ENCODE measurements at regions not wholly inside any gene's neighbourhood (a gene's known extent, or its start where the extent isn't known, plus 50 kb on each side); places are given as distances from the start of the nearest gene placed in this dataset.

DNA sequence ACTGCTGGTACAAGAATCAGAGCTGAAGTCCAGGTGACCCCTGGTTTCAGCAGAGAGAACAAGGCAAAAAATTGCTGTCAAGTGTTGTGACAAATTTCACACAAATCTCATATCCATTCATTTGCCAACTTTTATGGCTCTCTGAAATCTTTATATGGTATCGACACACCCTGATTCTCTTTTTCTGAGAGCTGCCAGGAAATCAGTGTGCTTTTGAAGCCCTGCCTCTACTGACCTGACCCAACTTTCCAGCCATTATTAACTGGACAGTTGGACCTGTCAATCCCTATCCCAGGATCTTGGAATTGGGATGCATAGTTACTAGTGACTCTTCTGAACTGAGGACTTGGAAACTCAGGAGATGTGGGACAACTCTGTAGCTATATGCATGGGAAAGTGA is 288.2 kb upstream of the GADL1 start:
- Histone ChIP-seq H3K27me3 (ENCODE audit: insufficient read depth, low read length) (no peaks in the 10 kb centered on the region), H3K79me2 (ENCODE audit: insufficient read depth, low read length) (no peaks in the 10 kb centered on the region), H3K36me3 (ENCODE audit: insufficient read depth, low read length) (no peaks in the 10 kb centered on the region), H3K9me3 (ENCODE audit: low read length) (no peaks in the 10 kb centered on the region), H3K9ac (ENCODE audit: low read length) (no peak overlapping the region), H4K20me1 (ENCODE audit: insufficient read depth, low read length) (no peaks in the 10 kb centered on the region), H3K4me2 (ENCODE audit: low read length) (no peak overlapping the region), H3K4me1 (ENCODE audit: insufficient read depth, low read length, severe bottlenecking) (no peaks in the 10 kb centered on the region), H3K27ac (ENCODE audit: low read depth, low read length, poor library complexity, severe bottlenecking) (no peak overlapping the region), H3K9me2 (ENCODE audit: low read depth, low read length) (no peaks in the 10 kb centered on the region), H2AFZ (ENCODE audit: low read length) (no peak overlapping the region), H3K4me3 (ENCODE audit: low read depth, low read length, poor library complexity, severe bottlenecking) (no peak overlapping the region), H3F3A (ENCODE audit: insufficient read depth, low read length) (no peaks in the 10 kb centered on the region)
- TF ChIP-seq EZH2 (IDR thresholded peaks at IDR 0.05; ENCODE audit: borderline replicate concordance, low read length) (no peak), CTCF (IDR thresholded peaks at IDR 0.05; ENCODE audit: low read length) (no peak)

DNA sequence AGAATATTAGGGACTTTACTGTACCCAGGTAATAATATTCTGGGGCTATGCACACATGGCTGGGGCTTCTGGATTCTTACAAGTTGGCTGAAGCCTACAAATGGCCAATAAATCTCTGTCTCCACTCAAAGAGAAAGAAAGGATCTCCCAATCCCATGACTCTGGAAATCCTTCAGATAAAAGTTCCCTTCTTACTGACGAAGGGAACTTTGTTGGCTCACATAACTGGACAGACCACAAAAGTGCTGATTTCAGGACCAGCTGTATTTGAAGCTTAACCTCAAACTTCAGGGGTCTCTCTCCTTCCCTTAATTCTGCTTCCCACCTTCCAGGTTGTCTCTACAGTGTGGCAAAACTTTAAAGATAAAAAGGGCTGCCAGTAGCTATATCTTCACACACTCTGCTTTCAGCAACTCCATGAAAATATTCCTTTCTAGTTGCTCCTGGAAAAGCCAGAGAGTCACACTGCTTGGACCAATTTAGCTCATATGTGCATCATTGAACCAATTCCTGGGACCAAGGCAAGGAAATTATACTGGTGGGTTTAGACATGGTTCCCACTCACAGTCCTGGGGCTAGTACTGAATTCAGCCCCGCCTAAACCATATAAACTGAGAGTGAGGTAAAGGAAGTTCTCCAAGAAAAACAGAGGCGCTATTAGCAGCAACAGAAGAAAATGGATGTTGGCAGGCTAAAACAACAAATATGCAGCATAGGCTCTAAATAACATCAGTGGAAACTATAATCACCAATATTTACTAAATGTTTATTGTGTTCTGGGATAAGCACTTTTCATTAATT is 290.0 kb upstream of the GADL1 start:
- H3K9ac ChIP-seq (ENCODE audit: low read length) = no peak overlapping the region
- H3K79me2 ChIP-seq (ENCODE audit: insufficient read depth, low read length) = no peaks in the 10 kb centered on the region
- no peak overlapping the region for H2AFZ ChIP-seq (ENCODE audit: low read length)
- H4K20me1 ChIP-seq (ENCODE audit: insufficient read depth, low read length) = no peaks in the 10 kb centered on the region
- H3K4me2 ChIP-seq (ENCODE audit: low read length) = no peak overlapping the region
- H3K27me3 ChIP-seq (ENCODE audit: insufficient read depth, low read length) = no peaks in the 10 kb centered on the region
- no peaks in the 10 kb centered on the region for H3K9me2 ChIP-seq (ENCODE audit: low read depth, low read length)
- no peak overlapping the region for H3K27ac ChIP-seq (ENCODE audit: low read depth, low read length, poor library complexity, severe bottlenecking)
- no peaks in the 10 kb centered on the region for H3K36me3 ChIP-seq (ENCODE audit: insufficient read depth, low read length)
- no peaks in the 10 kb centered on the region for H3K4me1 ChIP-seq (ENCODE audit: insufficient read depth, low read length, severe bottlenecking)
- H3K9me3 ChIP-seq (ENCODE audit: low read length) = no peaks in the 10 kb centered on the region
- TF ChIP-seq CTCF (IDR thresholded peaks at IDR 0.05; ENCODE audit: low read length) (no peak), EZH2 (IDR thresholded peaks at IDR 0.05; ENCODE audit: borderline replicate concordance, low read length) (no peak)
- H3K4me3 ChIP-seq (ENCODE audit: low read depth, low read length, poor library complexity, severe bottlenecking) = no peak overlapping the region
- no peaks in the 10 kb centered on the region for H3F3A ChIP-seq (ENCODE audit: insufficient read depth, low read length)

GRCh38 chr3:31185062-31185357 is 290.5 kb upstream of the GADL1 start:
- Histone ChIP-seq H3F3A (ENCODE audit: insufficient read depth, low read length) (no peaks in the 10 kb centered on the region), H3K36me3 (ENCODE audit: insufficient read depth, low read length) (no peaks in the 10 kb centered on the region), H3K9me3 (ENCODE audit: low read length) (no peaks in the 10 kb centered on the region), H3K4me2 (ENCODE audit: low read length) (no peak overlapping the region), H3K4me3 (ENCODE audit: low read depth, low read length, poor library complexity, severe bottlenecking) (no peak overlapping the region), H3K79me2 (ENCODE audit: insufficient read depth, low read length) (no peaks in the 10 kb centered on the region), H4K20me1 (ENCODE audit: insufficient read depth, low read length) (no peaks in the 10 kb centered on the region), H3K4me1 (ENCODE audit: insufficient read depth, low read length, severe bottlenecking) (no peaks in the 10 kb centered on the region), H2AFZ (ENCODE audit: low read length) (no peak overlapping the region), H3K9me2 (ENCODE audit: low read depth, low read length) (no peaks in the 10 kb centered on the region), H3K27ac (ENCODE audit: low read depth, low read length, poor library complexity, severe bottlenecking) (no peak overlapping the region), H3K27me3 (ENCODE audit: insufficient read depth, low read length) (no peaks in the 10 kb centered on the region), H3K9ac (ENCODE audit: low read length) (no peak overlapping the region)
- TF ChIP-seq EZH2 (IDR thresholded peaks at IDR 0.05; ENCODE audit: borderline replicate concordance, low read length) (no peak), CTCF (IDR thresholded peaks at IDR 0.05; ENCODE audit: low read length) (no peak)
